Neural progenitor cell (in vitro differentiated cells): ENCODE measurements at regions not wholly inside any gene's neighbourhood (a gene's known extent, or its start where the extent isn't known, plus 50 kb on each side); places are given as distances from the start of the nearest gene placed in this dataset.

ENCODE experiments used
- DNase-seq: peaks from one replicate; pipeline ENCODE4 v3.0.0-alpha.2; 2016; ENCODE audit warnings: low spot score
- H2AFZ ChIP-seq: fragments of 200-600 bp; sonication (generic); replicated peaks from 2 replicates; pipeline ENCODE4 v1.6.1; 2016; ENCODE audit warnings: antibody characterized with exemption
- H3F3A ChIP-seq: fragments of 200-600 bp; sonication (generic); 2 replicates; pipeline ENCODE4 v1.6.1; 2016; ENCODE audit warnings: antibody characterized with exemption, low read depth
- H3K27ac ChIP-seq: fragments of 200-600 bp; sonication (generic); 2 replicates; pipeline ENCODE4 v1.5.1; 2016; ENCODE audit warnings: mild to moderate bottlenecking
- H3K27me3 ChIP-seq: fragments of 200-600 bp; sonication (generic); 2 replicates; pipeline ENCODE4 v1.6.1; 2016; ENCODE audit warnings: mild to moderate bottlenecking, moderate library complexity
- H3K36me3 ChIP-seq: fragments of 200-600 bp; sonication (generic); 2 replicates; pipeline ENCODE4 v1.5.1; 2016
- H3K4me1 ChIP-seq: fragments of 200-600 bp; sonication (generic); 2 replicates; pipeline ENCODE4 v1.6.1; 2016; ENCODE audit warnings: mixed run types
- H3K4me2 ChIP-seq: fragments of 200-600 bp; sonication (generic); 2 replicates; pipeline ENCODE4 v1.6.1; 2016
- H3K4me3 ChIP-seq: fragments of 200-600 bp; sonication (generic); 2 replicates; pipeline ENCODE4 v1.5.1; 2016
- H3K79me2 ChIP-seq: fragments of 200-600 bp; sonication (generic); 2 replicates; pipeline ENCODE4 v1.6.1; 2016; ENCODE audit warnings: low read depth
- H3K9ac ChIP-seq: fragments of 200-600 bp; sonication (generic); 2 replicates; pipeline ENCODE4 v1.6.1; 2016
- H3K9me3 ChIP-seq: fragments of 200-600 bp; sonication (generic); 2 replicates; pipeline ENCODE4 v1.5.1; 2016; ENCODE audit warnings: low read depth
- H4K20me1 ChIP-seq: fragments of 200-600 bp; sonication (generic); 2 replicates; pipeline ENCODE4 v1.6.1; 2016; ENCODE audit warnings: low read depth
- H3K27ac Mint-ChIP-seq: 3 replicates; pipeline ENCODE4 v1.8.0; 2021; ENCODE audit warnings: mixed read lengths
- H3K27me3 Mint-ChIP-seq: 2 replicates; pipeline ENCODE4 v1.8.0; 2022; ENCODE audit warnings: low read depth, mild to moderate bottlenecking, inconsistent platforms, moderate library complexity, mixed read lengths; ENCODE audit not compliant: insufficient read depth
- H3K36me3 Mint-ChIP-seq: 3 replicates; pipeline ENCODE4 v1.8.0; 2021; ENCODE audit warnings: mixed read lengths
- H3K4me1 Mint-ChIP-seq: 3 replicates; pipeline ENCODE4 v1.8.0; 2021; ENCODE audit warnings: mixed read lengths
- H3K4me3 Mint-ChIP-seq: 3 replicates; pipeline ENCODE4 v1.8.0; 2021; ENCODE audit warnings: mild to moderate bottlenecking, moderate library complexity, mixed read lengths
- H3K9me3 Mint-ChIP-seq: 3 replicates; pipeline ENCODE4 v1.8.0; 2020; ENCODE audit warnings: mixed read lengths
- EZH2 ChIP-seq: fragments of 200-600 bp; sonication (generic); IDR thresholded peaks from 2 replicates; pipeline ENCODE4 v1.6.1; 2017; ENCODE audit warnings: antibody characterized with exemption, mild to moderate bottlenecking, moderate library complexity
- EZH2phosphoT487 ChIP-seq: fragments of 200-600 bp; sonication (generic); IDR thresholded peaks from 2 replicates; pipeline ENCODE4 v1.6.1; 2017; ENCODE audit warnings: antibody characterized with exemption
- TF ChIP-seq, protein P1 (sequence below): fragments of 200-600 bp; sonication (generic); IDR thresholded peaks from 2 replicates; pipeline ENCODE4 v1.5.1; 2017; ENCODE audit warnings: antibody characterized with exemption, mild to moderate bottlenecking

GRCh38 chr18:26764586-26764985 lies 100.9 kb downstream of the AQP4 start:
- H3K79me2 ChIP-seq = no peaks in the 10 kb centered on the region
- no peak for TF ChIP-seq EZH2phosphoT487
- TF ChIP-seq, protein P1, sequence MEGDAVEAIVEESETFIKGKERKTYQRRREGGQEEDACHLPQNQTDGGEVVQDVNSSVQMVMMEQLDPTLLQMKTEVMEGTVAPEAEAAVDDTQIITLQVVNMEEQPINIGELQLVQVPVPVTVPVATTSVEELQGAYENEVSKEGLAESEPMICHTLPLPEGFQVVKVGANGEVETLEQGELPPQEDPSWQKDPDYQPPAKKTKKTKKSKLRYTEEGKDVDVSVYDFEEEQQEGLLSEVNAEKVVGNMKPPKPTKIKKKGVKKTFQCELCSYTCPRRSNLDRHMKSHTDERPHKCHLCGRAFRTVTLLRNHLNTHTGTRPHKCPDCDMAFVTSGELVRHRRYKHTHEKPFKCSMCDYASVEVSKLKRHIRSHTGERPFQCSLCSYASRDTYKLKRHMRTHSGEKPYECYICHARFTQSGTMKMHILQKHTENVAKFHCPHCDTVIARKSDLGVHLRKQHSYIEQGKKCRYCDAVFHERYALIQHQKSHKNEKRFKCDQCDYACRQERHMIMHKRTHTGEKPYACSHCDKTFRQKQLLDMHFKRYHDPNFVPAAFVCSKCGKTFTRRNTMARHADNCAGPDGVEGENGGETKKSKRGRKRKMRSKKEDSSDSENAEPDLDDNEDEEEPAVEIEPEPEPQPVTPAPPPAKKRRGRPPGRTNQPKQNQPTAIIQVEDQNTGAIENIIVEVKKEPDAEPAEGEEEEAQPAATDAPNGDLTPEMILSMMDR = no peak
- TF ChIP-seq EZH2 = no peak
- no peaks in the 10 kb centered on the region for H3K9me3 ChIP-seq
- no peaks in the 10 kb centered on the region for H3F3A ChIP-seq
- Mint-ChIP-seq H3K27me3 (peaks cover 12% of the 10 kb centered on the region), H3K9me3 (peaks cover 13% of the 10 kb centered on the region), H3K27ac (peak overlapping the region; percentile 51), H3K4me3 (no peak overlapping the region), H3K4me1 (peaks cover 7% of the 10 kb centered on the region), H3K36me3 (no peaks in the 10 kb centered on the region)
- no peak overlapping the region for H3K27ac ChIP-seq
- H4K20me1 ChIP-seq = no peaks in the 10 kb centered on the region
- DNase-seq = no peak
- peaks cover 7% of the 10 kb centered on the region for H3K4me1 ChIP-seq
- no peaks in the 10 kb centered on the region for H3K27me3 ChIP-seq
- no peak overlapping the region for H3K9ac ChIP-seq
- H2AFZ ChIP-seq = no peak overlapping the region
- H3K4me3 ChIP-seq = no peak overlapping the region
- H3K4me2 ChIP-seq = no peak overlapping the region
- no peaks in the 10 kb centered on the region for H3K36me3 ChIP-seq

- Mint-ChIP-seq H3K4me3 (no peak overlapping the region), H3K36me3 (no peaks in the 10 kb centered on the region), H3K9me3 (peaks cover 13% of the 10 kb centered on the region), H3K4me1 (peaks cover 7% of the 10 kb centered on the region), H3K27ac (no peak overlapping the region), H3K27me3 (peaks cover 12% of the 10 kb centered on the region)
- no peak for DNase-seq
- no peak for TF ChIP-seq EZH2
- TF ChIP-seq, protein P1 = no peak
- no peak for TF ChIP-seq EZH2phosphoT487
- no peak overlapping the region for H3K4me2 ChIP-seq
- no peaks in the 10 kb centered on the region for H3K36me3 ChIP-seq
- H3F3A ChIP-seq = no peaks in the 10 kb centered on the region
- no peak overlapping the region for H3K27ac ChIP-seq
- peaks cover 7% of the 10 kb centered on the region for H3K4me1 ChIP-seq
- no peaks in the 10 kb centered on the region for H3K27me3 ChIP-seq
- H2AFZ ChIP-seq = no peak overlapping the region
- no peak overlapping the region for H3K4me3 ChIP-seq
- H3K9me3 ChIP-seq = no peaks in the 10 kb centered on the region
- no peaks in the 10 kb centered on the region for H4K20me1 ChIP-seq
- H3K9ac ChIP-seq = no peak overlapping the region
- H3K79me2 ChIP-seq = no peaks in the 10 kb centered on the region
Measured at GRCh38 chr18:26764177-26764576, 101.3 kb downstream of the AQP4 start.

- Mint-ChIP-seq H3K9me3 (peaks cover 13% of the 10 kb centered on the region), H3K27me3 (peaks cover 12% of the 10 kb centered on the region), H3K27ac (no peak overlapping the region), H3K4me3 (no peak overlapping the region), H3K4me1 (peaks cover 7% of the 10 kb centered on the region), H3K36me3 (no peaks in the 10 kb centered on the region)
- Histone ChIP-seq H3K4me3 (no peak overlapping the region), H3K4me2 (no peak overlapping the region), H2AFZ (no peak overlapping the region), H3K9ac (no peak overlapping the region), H3K36me3 (no peaks in the 10 kb centered on the region), H3K27me3 (no peaks in the 10 kb centered on the region), H3K9me3 (no peaks in the 10 kb centered on the region), H3K79me2 (no peaks in the 10 kb centered on the region), H3F3A (no peaks in the 10 kb centered on the region), H3K4me1 (peaks cover 6% of the 10 kb centered on the region), H4K20me1 (no peaks in the 10 kb centered on the region), H3K27ac (no peak overlapping the region)
- DNase-seq = no peak
- TF ChIP-seq, protein P1 = no peak
- TF ChIP-seq EZH2 = no peak
- no peak for TF ChIP-seq EZH2phosphoT487
Measured at GRCh38 chr18:26763446-26764110, 101.9 kb downstream of the AQP4 start.
